GM19238 (cell line): ENCODE measurements at regions not wholly inside any gene's neighbourhood (a gene's known extent, or its start where the extent isn't known, plus 50 kb on each side); places are given as distances from the start of the nearest gene placed in this dataset.
"Not testable (repeated sequence)": the region's sequence is repeated elsewhere in the genome, so short reads cannot be mapped to it uniquely, and the experiment has no call there.

ENCODE experiments used
- DNase-seq: peaks from one replicate; pipeline ENCODE4 v3.0.0; 2011; ENCODE audit warnings: low spot score; ENCODE audit not compliant: insufficient read length

DNA sequence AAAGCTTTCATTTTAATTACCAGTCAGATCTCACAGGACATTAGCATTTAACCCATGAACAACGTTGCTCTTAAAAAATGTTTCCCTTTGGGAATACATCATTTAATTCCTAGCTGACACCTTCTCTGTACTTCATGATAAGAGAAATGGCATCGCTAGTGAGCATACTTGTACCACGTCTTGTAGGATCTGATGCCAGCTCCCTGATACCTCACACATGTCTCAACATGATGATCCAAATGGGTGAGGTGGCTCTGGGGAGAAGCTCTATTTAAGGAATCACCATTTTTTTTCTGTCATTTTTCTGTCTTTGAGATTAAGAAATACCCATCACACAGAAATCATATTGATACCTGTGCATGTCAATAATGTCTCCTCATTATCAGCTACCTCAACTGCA is 772.1 kb upstream of the CA10 start:
- no peak for DNase-seq

- no peak for DNase-seq
Observed at GRCh38 chr17:52930145-52930544, 771.6 kb upstream of the CA10 start.

DNA sequence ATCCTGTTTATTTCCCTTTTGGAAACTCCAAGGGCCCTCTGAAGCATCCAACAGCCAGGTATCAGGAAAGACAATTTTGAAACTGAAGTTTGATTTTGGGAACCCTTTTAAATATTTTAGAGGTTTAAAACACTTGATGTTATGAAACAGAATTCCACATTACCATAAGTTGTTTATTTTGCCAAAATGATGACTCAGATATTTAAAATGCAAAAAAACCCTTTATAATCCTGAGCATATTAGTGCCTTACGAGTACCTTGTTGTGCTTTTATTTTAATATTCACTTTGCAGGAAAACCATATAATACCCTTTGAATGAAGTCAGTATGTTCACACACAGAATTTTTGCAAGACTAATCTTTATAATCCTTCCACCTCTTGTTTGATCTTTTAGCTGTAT is 765.1 kb upstream of the CA10 start:
- DNase-seq, result no peak

DNA sequence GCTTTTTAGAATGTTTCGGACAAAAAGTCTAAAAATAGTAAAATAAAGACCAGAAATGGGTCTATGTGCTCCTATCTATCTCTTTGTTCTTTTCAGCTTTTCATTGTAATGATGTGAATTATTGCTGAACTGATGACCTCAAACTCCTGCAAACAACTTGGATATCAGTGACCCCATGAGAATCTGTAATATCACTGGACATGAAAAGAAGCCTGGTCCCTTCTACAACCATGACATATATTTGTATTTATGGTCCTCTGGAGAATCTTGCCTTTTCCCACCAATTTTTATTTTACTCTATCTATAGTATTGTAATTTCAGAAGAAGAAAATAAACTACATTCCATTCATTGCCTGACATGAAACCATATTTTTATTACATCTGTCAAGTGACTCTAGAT is 740.7 kb upstream of the CA10 start:
- no peak for DNase-seq

- no peak for DNase-seq
Observed at GRCh38 chr17:52895272-52895671, 736.8 kb upstream of the CA10 start.

GRCh38 chr17:52892334-52892733 is 733.8 kb upstream of the CA10 start:
- no peak for DNase-seq

DNA sequence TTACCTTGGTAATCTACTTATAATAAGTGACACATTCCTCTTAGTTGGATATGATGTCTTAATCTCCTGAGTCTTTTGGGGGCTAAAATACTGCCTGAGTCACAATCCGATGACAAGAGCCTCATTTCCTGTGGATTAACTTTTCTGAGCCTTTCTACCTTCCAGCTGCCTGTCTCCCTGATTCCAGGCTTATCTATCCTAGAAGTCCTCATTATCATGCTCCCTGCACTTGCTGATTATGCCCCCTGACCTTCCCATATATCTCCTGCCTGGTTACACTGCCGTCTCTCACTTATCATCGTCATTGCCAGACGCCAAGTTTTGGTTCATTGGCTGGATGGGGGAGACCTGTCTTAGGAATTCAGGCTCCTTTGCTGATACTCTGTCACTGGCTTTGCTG is 727.4 kb upstream of the CA10 start:
- no peak for DNase-seq

- DNase-seq, result not testable (repeated sequence)
Observed at GRCh38 chr17:52883907-52884491, 725.5 kb upstream of the CA10 start.

DNA sequence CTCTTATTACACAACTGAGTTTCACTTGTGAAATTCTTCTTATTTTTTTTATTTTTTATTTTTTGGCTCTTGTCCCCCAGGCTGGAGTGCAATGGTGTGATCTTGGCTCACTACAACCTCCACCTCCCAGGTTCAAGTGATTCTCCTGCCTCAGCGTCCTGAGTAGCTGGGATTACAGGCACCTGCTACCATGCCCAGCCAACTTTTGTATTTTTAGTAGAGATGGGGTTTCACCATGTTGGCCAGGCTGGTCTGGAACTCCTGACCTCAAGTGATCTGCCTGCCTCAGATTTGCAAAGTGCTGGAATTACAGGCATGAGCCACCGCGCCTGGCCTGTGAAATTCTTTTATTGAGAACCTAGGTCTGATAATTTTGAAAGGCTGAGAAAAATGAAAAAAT is 688.3 kb upstream of the CA10 start:
- not testable (repeated sequence) for DNase-seq

DNA sequence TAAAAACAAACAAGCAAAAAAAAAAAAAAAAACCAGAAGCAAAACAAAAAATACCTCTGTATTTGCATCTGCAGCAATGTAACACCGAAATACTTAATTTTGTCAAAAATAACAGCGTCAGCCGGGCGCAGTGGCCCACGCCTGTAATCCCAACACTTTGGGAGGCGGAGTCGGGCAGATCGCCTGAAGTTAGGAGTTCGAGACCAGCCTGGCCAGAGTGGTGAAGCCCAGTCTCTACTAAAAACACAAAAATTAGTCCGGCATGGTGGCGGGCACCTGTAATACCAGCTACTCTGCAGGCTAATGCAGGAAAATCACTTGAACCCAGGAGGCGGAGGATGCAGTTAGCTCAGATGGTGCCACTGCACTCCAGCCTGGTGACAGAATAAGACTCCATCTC is 683.5 kb upstream of the CA10 start:
- DNase-seq, result no peak

GRCh38 chr17:52837492-52837891 is 679.0 kb upstream of the CA10 start:
- no peak for DNase-seq

- DNase-seq, result no peak
Observed at GRCh38 chr17:52831536-52831935, 673.0 kb upstream of the CA10 start.

DNA sequence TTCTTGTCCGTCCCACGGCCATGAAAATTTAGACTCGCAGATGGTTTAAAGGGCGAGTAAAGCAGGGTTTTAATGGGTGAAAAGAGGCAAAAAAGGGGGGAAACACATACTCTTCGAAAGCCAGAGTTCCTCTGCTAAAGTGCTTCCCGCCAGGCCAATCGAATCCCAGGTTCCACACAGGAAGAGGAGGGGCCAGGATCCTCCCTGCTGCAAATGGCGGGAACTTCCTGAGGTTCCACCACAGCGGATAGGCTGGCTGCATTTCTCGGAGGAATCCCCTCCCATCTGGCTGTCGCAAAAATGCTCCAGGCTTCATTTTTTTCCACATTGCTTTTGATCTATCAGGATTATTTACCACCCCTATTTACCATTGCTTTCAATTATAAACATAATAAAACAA is 670.1 kb upstream of the CA10 start:
- DNase-seq, result no peak

DNA sequence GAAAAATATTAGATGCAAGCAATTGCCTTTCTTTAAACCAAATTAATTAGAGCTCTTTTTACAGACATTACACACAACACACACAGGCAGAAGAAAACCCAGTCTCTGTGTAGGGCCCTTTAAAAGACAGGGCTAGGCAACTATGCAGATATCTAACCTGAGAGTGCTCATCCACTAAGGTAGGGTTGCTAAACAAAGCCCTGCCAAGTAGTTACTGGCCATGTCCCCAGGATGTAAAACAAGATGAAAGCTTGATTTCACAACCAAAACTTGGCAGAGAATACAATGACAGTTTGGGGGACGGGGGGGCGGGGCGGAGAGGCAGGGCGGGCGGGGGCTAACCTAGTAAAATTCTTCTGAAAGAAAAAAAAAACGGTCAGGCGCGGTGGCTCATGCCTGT is 669.0 kb upstream of the CA10 start:
- DNase-seq, result no peak

DNA sequence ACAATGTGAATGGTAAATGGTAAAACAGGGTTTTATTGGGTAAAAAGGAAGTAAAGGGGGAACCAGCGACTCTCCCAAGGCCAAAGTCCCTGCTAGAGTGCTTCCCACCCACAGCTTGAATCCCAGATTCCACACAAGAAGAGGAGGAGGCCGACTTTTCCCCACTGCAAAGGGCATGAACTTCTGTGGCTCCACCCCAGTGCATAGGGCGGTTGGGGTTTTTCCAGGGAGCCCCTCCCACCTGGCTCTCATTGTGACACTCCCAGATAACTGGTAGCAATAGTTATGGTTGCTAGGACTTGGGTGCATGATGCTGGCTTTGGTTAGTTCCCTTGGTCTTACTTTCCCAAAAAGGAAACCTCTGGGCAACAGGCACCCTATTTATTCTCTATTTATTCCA is 666.0 kb upstream of the CA10 start:
- no peak for DNase-seq

GRCh38 chr17:52823155-52823554 is 664.6 kb upstream of the CA10 start:
- DNase-seq, result no peak

DNA sequence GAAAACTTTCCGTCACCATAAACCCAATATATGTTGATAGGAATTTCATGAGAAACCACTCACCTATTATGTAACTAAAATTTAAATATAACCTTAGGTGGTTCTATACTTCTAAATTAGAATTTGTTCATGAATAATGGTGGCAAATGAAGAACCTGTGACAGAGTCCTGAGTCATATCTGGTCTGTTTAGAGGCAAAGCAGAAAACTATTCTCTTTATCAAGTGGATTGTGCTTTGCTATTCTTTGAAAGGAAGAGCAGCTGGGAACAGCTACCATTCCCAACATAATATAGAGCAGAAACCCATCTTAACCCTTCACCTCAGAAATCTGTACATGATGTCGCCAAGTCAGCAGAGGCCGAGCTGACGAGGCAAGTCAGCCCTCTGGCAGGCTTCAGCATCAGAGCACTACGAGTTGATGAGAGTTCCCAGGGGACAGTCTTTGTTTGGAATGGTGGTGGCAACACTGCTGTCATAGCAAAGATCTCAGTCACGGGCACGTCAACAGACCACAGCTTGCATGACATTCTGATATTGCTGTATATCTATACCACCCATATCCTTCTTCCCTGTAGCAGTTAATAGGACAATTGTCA is 631.9 kb upstream of the CA10 start:
- DNase-seq, result no peak

DNA sequence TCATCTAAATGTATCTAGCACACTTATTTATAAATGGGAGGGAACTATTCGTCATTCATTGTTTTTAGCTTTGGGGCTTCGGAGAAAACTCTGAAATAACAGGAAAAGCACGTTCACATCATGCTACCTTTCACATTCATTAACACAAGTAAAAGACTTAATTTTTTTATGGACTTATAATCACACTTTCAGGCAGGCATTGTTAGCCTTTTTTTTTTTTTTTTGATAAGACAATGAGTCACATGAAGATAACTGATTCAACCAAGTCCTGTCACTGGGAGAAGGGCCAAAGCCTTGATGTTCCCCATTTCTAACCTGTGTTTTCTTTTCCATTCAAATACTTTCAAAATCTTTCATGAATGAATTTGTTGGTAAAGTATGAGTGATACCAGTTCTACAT is 631.3 kb upstream of the CA10 start:
- DNase-seq, result no peak

DNA sequence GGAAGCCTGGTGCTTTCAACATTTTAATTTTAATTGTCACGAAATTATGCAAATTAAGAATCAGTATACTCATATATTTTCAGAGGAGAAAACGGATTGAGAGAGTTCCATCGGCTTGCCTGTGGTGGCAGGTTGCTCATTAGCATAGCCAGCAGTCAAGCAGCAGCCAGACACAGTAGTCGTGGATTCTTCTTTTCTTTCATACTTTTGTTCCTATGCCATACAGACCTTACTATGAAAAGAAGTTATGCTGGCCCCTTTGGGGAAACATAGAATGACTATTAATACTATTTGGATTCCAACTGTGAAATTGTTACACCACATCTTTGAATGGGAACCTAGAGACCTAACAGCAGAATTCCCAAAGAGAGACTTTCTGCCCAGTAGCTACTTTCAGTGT is 617.7 kb upstream of the CA10 start:
- no peak for DNase-seq

DNA sequence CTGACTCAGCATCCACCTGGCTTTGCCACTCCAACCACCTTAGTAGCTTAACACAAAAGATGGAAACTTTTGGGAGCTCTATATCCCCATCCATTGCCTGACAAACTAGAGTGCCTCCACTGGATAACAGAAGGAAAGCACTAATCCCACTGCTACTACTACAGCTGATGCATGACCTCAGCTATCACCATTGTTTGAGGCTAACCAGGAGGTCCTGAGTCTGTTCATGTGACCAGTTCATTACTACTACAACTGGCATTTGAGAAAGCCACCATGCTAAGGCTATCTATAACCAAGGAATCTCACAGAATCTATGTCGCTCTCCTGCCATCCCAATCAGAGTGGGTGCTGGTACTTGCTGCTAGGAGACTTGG is 604.3 kb upstream of the CA10 start:
- no peak for DNase-seq

- no peak for DNase-seq
Observed at GRCh38 chr17:52762147-52762793, 603.8 kb upstream of the CA10 start.

DNA sequence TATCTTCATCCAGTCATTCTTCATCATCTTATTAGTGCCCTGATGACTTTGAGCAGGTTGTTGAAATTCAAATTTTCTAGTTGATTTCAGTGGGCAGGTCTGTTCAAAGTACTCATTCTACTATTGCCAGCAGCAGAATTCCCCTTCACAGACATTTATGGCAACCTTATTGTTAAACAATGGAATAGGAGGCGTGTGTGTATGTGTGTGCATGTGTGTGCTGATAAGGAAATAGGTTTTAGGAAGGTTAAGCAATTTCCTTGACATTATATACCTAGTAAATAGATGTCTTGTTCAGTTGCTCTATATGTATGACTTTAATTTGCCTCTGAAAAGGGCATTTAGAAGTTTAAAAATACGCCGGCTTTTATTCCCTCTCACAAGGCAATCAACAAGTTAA is 601.4 kb upstream of the CA10 start:
- no peak for DNase-seq

DNA sequence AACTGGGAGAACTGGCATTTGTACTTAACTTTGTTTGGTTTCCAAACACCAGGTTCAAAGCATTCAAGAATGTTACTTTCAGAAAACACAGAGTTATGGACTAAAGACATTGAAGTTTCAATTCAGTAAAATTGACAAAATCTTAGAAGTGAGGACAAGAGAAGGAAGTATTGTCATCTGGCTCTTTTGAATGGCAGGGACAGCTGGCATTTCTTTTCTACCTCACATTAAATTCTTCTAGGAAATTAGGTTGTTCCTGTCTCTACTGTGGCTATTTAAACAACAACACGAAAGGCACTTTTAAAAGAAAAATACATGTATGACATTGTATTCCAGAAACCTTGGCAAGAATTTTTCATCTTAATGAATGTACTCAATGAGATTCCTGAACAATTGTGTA is 600.0 kb upstream of the CA10 start:
- DNase-seq, result no peak
